ENCODE measurements at regions not wholly inside any gene's neighbourhood (a gene's known extent, or its start where the extent isn't known, plus 50 kb on each side); places are given as distances from the start of the nearest gene placed in this dataset.
A peak's percentile ranks its signal among the peaks of the same experiment; 100 is the strongest.

DNA sequence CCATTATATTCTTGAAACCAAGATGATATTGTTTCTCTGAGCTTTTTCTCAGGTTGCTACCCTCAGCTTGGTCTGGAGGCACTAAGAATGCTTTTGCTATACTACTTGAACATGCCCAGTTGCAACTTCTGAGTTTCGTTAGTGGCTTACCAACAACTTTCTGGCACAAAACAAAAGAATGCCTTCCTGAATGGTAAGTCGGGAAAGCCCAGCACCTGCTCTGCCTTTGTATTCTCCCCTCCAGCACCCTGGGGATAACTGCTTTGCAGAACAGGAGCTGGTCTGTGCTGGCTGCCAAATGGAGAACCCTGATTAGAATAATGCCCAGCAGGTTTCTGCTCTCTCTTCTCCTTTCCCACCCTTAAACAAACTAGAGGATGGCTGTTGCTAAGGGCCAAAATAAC, 149.3 kb downstream of the TGFB2 start:
- Mint-ChIP-seq H3K36me3 (ENCODE audit: insufficient read depth, unreplicated experiment) (no peaks in the 10 kb centered on the region), H3K4me1 (ENCODE audit: low read depth, unreplicated experiment) (peaks cover 47% of the 10 kb centered on the region), H3K27ac (ENCODE audit: unreplicated experiment) (no peak overlapping the region), H3K4me3 (ENCODE audit: unreplicated experiment) (no peak overlapping the region), H3K9me3 (ENCODE audit: unreplicated experiment) (peaks cover 23% of the 10 kb centered on the region), H3K27me3 (ENCODE audit: insufficient read depth, unreplicated experiment) (no peaks in the 10 kb centered on the region)
- BruUV-seq (replicated peaks), result no TSS peak
- intact Hi-C loops (cut with micrococcal nuclease; ENCODE audit: unreplicated experiment), result no loop called here
- POLR2A ChIA-PET, result no interaction called here
- Histone ChIP-seq H3K36me3 (ENCODE audit: control insufficient read depth, insufficient read depth, low read length) (no peaks in the 10 kb centered on the region), H3K4me1 (peaks cover 63% of the 10 kb centered on the region), H3K9me3 (no peaks in the 10 kb centered on the region), H3K27me3 (replicated peaks; ENCODE audit: control insufficient read depth, insufficient read depth, low read length) (no peaks in the 10 kb centered on the region), H3K4me3 (ENCODE audit: low read depth, low read length) (no peak overlapping the region)
- TF ChIP-seq, protein P1, sequence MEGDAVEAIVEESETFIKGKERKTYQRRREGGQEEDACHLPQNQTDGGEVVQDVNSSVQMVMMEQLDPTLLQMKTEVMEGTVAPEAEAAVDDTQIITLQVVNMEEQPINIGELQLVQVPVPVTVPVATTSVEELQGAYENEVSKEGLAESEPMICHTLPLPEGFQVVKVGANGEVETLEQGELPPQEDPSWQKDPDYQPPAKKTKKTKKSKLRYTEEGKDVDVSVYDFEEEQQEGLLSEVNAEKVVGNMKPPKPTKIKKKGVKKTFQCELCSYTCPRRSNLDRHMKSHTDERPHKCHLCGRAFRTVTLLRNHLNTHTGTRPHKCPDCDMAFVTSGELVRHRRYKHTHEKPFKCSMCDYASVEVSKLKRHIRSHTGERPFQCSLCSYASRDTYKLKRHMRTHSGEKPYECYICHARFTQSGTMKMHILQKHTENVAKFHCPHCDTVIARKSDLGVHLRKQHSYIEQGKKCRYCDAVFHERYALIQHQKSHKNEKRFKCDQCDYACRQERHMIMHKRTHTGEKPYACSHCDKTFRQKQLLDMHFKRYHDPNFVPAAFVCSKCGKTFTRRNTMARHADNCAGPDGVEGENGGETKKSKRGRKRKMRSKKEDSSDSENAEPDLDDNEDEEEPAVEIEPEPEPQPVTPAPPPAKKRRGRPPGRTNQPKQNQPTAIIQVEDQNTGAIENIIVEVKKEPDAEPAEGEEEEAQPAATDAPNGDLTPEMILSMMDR (IDR thresholded peaks at IDR 0.05; ENCODE audit: insufficient read depth in 1 of 2, low read depth in 1 of 2, low read length in 1 of 2, severe bottlenecking in 1 of 2, unreplicated experiment in 1 of 2), result no peak
- DNase-seq, result no peak
- CTCF ChIA-PET, result interaction anchor here (0.7 kb wide), 1 partner anchor 48 kb away, joined by 3 read pairs; no protein-coding TSS in a partner anchor

DNA sequence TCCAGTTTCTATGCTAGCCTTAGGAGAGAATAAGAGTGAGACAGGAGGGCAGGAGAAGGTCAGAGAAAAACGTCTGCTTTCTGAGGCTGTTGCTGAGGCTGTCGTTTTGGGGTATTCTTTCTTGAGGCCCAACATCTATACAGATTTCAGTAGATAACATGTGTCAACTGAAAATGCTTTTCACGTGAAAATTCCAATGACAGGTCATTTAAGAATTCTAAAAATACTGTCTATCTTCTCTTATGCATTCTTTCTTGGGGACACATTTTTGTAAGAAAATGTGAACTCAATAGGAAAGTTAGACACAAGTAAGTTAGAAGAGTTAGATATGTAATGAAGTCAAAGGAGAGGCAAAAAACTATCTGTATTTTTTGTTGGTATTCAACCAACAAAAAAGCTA, 150.8 kb downstream of the TGFB2 start:
- intact Hi-C loops (cut with micrococcal nuclease; ENCODE audit: unreplicated experiment), result loop anchor here (1.0 kb wide), 1 partner anchor 31 kb away; no protein-coding TSS in a partner anchor
- ChIA-PET POLR2A (no interaction called here), CTCF (no interaction called here)
- H3K36me3 ChIP-seq (ENCODE audit: control insufficient read depth, insufficient read depth, low read length), result no peaks in the 10 kb centered on the region
- TF ChIP-seq, protein P1 (IDR thresholded peaks at IDR 0.05; ENCODE audit: insufficient read depth in 1 of 2, low read depth in 1 of 2, low read length in 1 of 2, severe bottlenecking in 1 of 2, unreplicated experiment in 1 of 2), result no peak
- no peak overlapping the region for H3K4me3 ChIP-seq (ENCODE audit: low read depth, low read length)
- H3K9me3 ChIP-seq, result no peaks in the 10 kb centered on the region
- peaks cover 52% of the 10 kb centered on the region for H3K4me1 ChIP-seq
- peaks cover 23% of the 10 kb centered on the region for H3K9me3 Mint-ChIP-seq (ENCODE audit: unreplicated experiment)
- no TSS peak for BruUV-seq (replicated peaks)
- H3K27me3 ChIP-seq (replicated peaks; ENCODE audit: control insufficient read depth, insufficient read depth, low read length), result no peaks in the 10 kb centered on the region
- H3K27me3 Mint-ChIP-seq (ENCODE audit: insufficient read depth, unreplicated experiment), result no peaks in the 10 kb centered on the region
- no peak overlapping the region for H3K4me3 Mint-ChIP-seq (ENCODE audit: unreplicated experiment)
- DNase-seq, result no peak
- H3K4me1 Mint-ChIP-seq (ENCODE audit: low read depth, unreplicated experiment), result peaks cover 34% of the 10 kb centered on the region
- H3K27ac Mint-ChIP-seq (ENCODE audit: unreplicated experiment), result no peak overlapping the region
- H3K36me3 Mint-ChIP-seq (ENCODE audit: insufficient read depth, unreplicated experiment), result no peaks in the 10 kb centered on the region

GRCh38 chr1:218496561-218496960, 151.4 kb downstream of the TGFB2 start:
- Histone ChIP-seq H3K4me1 (peaks cover 47% of the 10 kb centered on the region), H3K4me3 (ENCODE audit: low read depth, low read length) (no peak overlapping the region), H3K27me3 (replicated peaks; ENCODE audit: control insufficient read depth, insufficient read depth, low read length) (no peaks in the 10 kb centered on the region), H3K36me3 (ENCODE audit: control insufficient read depth, insufficient read depth, low read length) (no peaks in the 10 kb centered on the region), H3K9me3 (no peaks in the 10 kb centered on the region)
- Mint-ChIP-seq H3K27me3 (ENCODE audit: insufficient read depth, unreplicated experiment) (no peaks in the 10 kb centered on the region), H3K27ac (ENCODE audit: unreplicated experiment) (peak overlapping the region; percentile 59), H3K4me1 (ENCODE audit: low read depth, unreplicated experiment) (peaks cover 34% of the 10 kb centered on the region), H3K36me3 (ENCODE audit: insufficient read depth, unreplicated experiment) (no peaks in the 10 kb centered on the region), H3K9me3 (ENCODE audit: unreplicated experiment) (peaks cover 23% of the 10 kb centered on the region), H3K4me3 (ENCODE audit: unreplicated experiment) (no peak overlapping the region)
- DNase-seq, result peak; percentile 46 to 57
- TF ChIP-seq, protein P1 (IDR thresholded peaks at IDR 0.05; ENCODE audit: insufficient read depth in 1 of 2, low read depth in 1 of 2, low read length in 1 of 2, severe bottlenecking in 1 of 2, unreplicated experiment in 1 of 2), result no peak
- ChIA-PET POLR2A (no interaction called here), CTCF (no interaction called here)
- intact Hi-C loops (cut with micrococcal nuclease; ENCODE audit: unreplicated experiment), result loop anchor here (1.0 kb wide), 1 partner anchor 31 kb away; no protein-coding TSS in a partner anchor
- BruUV-seq (replicated peaks), result no TSS peak
